K562 (cell line): ENCODE measurements at regions not wholly inside any gene's neighbourhood (a gene's known extent, or its start where the extent isn't known, plus 50 kb on each side); places are given as distances from the start of the nearest gene placed in this dataset.

Source experiments
- CTBP1 ChIP-seq: fragments of 450-650 bp; IDR thresholded peaks from 2 replicates; pipeline ENCODE4 v1.6.1; 2016; ENCODE audit warnings: borderline replicate concordance
- CTCF ChIP-seq, 3 experiments: IDR thresholded peaks in 2 of 3; conservative IDR thresholded peaks in 1 of 3; 2 replicates each; pipeline ENCODE4 v1.5.1; 2011 to 2012; ENCODE audit warnings: low read length in 3 of 3, mild to moderate bottlenecking in 3 of 3, control low read depth in 2 of 3, improper control_type of control experiment in 1 of 3, inconsistent platforms in 1 of 3, low read depth in 1 of 3, mixed read lengths in 1 of 3, moderate library complexity in 1 of 3; ENCODE audit not compliant: insufficient read depth in 2 of 3
- E2F5 ChIP-seq: sonication (generic); formaldehyde crosslinking; IDR thresholded peaks from 2 replicates; pipeline ENCODE4 v1.8.0; 2022; ENCODE audit warnings: mild to moderate bottlenecking, missing genetic modification reagents
- ELK1 ChIP-seq: sonication (generic); formaldehyde crosslinking; IDR thresholded peaks from 2 replicates; pipeline ENCODE4 v1.8.1; 2022; ENCODE audit warnings: missing genetic modification reagents
- ETV5 ChIP-seq: sonication (generic); formaldehyde crosslinking; IDR thresholded peaks from 2 replicates; pipeline ENCODE4 v1.4.0; 2020; ENCODE audit warnings: low read depth, mild to moderate bottlenecking, missing genetic modification reagents
- KLF6 ChIP-seq: fragments of 250-450 bp; sonication (Bioruptor Pico); IDR thresholded peaks from 2 replicates; pipeline ENCODE4 v1.4.0; 2020; ENCODE audit warnings: mild to moderate bottlenecking, moderate library complexity, borderline replicate concordance
- LEF1 ChIP-seq: fragments of 450-650 bp; IDR thresholded peaks from 2 replicates; pipeline ENCODE4 v1.6.1; 2016; ENCODE audit warnings: mild to moderate bottlenecking
- MYNN ChIP-seq, 2 experiments: sonication (generic); formaldehyde crosslinking in 1 of 2; IDR thresholded peaks; 2 replicates each; pipeline versions ENCODE4 v1.5.0 to v1.6.1; 2016 to 2020; ENCODE audit warnings: antibody characterized with exemption in 1 of 2, missing genetic modification reagents in 1 of 2
- POLR2A ChIP-seq: fragments of 450-650 bp; conservative IDR thresholded peaks from 2 replicates; pipeline ENCODE4 v1.6.1; 2016
- RB1 ChIP-seq: fragments of 450-650 bp; IDR thresholded peaks from 2 replicates; pipeline ENCODE4 v1.6.1; 2017; ENCODE audit warnings: low read depth, mild to moderate bottlenecking
- SAP30 ChIP-seq: fragments of 200-600 bp; sonication (generic); IDR thresholded peaks from 2 replicates; pipeline ENCODE4 v1.6.1; 2012; ENCODE audit warnings: borderline replicate concordance, low read depth, mild to moderate bottlenecking, moderate library complexity, low read length, control low read depth, inconsistent platforms; ENCODE audit not compliant: insufficient read depth, poor library complexity, severe bottlenecking
- TBP ChIP-seq: optimal IDR thresholded peaks from 2 replicates; pipeline ENCODE3; 2011; ENCODE audit warnings: low read depth, low read length, improper control_type of control experiment
- ZKSCAN1 ChIP-seq: fragments of 150-350 bp; IDR thresholded peaks from 2 replicates; pipeline ENCODE4 v1.6.1; 2016; ENCODE audit warnings: low read depth, low read length
- ZKSCAN8 ChIP-seq: fragments of 200-800 bp; sonication (Bioruptor generic); IDR thresholded peaks from 2 replicates; pipeline ENCODE4 v1.6.1; 2016; ENCODE audit warnings: missing genetic modification characterization, missing compliant biosample characterization

GRCh38 chr21:24007592-24007991 lies 1599.7 kb downstream of the MRPL39 start:
- TF ChIP-seq SAP30 (no peak), POLR2A (no peak), CTBP1 (no peak), E2F5 (CRISPR knock-in tag) (no peak), MYNN (IDR thresholded peaks at IDR 0.05) (no peak), MYNN (CRISPR knock-in tag; IDR thresholded peaks at IDR 0.05) (no peak), LEF1 (no peak), KLF6 (CRISPR knock-in tag) (no peak), ELK1 (CRISPR knock-in tag) (no peak), ZKSCAN1 (no peak), TBP (no peak), ZKSCAN8 (no peak), RB1 (no peak), ETV5 (CRISPR knock-in tag) (no peak), CTCF (IDR thresholded peaks at IDR 0.05 in 2 of 3, conservative IDR thresholded peaks at IDR 0.05 in 1 of 3; ENCODE audit: insufficient read depth in 2 of 3, low read depth in 1 of 3, low read length in 3 of 3) (no peak)
